Lower leg skin (tissue), 3 donors: ENCODE measurements at regions not wholly inside any gene's neighbourhood (a gene's known extent, or its start where the extent isn't known, plus 50 kb on each side); places are given as distances from the start of the nearest gene placed in this dataset.

ENCODE experiments used
- CTCF ChIP-seq, 3 donors: fragments of 450-650 bp; IDR thresholded peaks; one replicate each; pipeline ENCODE4 v1.5.1; 2016; ENCODE audit warnings: antibody characterized with exemption in 3 of 3, mild to moderate bottlenecking in 3 of 3, moderate library complexity in 2 of 3
- POLR2A ChIP-seq, 2 donors: fragments of 450-650 bp; IDR thresholded peaks; one replicate each; pipeline ENCODE4 v1.6.1; 2016 to 2017; ENCODE audit warnings: antibody characterized with exemption in 2 of 2, mild to moderate bottlenecking in 1 of 2, moderate library complexity in 1 of 2

- TF ChIP-seq CTCF (IDR thresholded peaks at IDR 0.05) (no peak), POLR2A (IDR thresholded peaks at IDR 0.05) (no peak)
Observed at GRCh38 chr22:48954781-48955311, 872.8 kb downstream of the BRD1 start.
